ENCODE measurements at regions not wholly inside any gene's neighbourhood (a gene's known extent, or its start where the extent isn't known, plus 50 kb on each side); places are given as distances from the start of the nearest gene placed in this dataset.

DNA sequence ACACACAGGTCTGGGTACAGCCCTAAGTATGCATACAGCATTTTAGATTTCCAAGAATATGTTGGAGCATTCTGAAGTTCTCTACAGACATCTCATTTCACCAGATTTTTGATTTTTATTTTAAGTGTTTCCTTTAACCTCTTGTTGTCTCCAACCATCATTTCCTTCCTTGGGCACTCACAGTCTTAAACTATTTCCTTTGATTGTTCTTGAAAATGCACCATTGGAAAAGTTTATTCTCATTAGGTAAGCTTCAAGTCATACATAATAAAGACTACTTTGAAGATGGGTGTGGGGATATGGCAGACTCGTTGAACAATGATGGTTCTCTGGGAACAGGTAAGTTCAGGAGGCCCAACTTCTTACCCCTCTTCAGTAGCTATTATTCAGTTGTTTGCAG is 1174.6 kb downstream of the CDH12 start:
- TF ChIP-seq EZH2phosphoT487 (IDR thresholded peaks at IDR 0.05; ENCODE audit: low read depth) = no peak
- TF ChIP-seq, protein P1, sequence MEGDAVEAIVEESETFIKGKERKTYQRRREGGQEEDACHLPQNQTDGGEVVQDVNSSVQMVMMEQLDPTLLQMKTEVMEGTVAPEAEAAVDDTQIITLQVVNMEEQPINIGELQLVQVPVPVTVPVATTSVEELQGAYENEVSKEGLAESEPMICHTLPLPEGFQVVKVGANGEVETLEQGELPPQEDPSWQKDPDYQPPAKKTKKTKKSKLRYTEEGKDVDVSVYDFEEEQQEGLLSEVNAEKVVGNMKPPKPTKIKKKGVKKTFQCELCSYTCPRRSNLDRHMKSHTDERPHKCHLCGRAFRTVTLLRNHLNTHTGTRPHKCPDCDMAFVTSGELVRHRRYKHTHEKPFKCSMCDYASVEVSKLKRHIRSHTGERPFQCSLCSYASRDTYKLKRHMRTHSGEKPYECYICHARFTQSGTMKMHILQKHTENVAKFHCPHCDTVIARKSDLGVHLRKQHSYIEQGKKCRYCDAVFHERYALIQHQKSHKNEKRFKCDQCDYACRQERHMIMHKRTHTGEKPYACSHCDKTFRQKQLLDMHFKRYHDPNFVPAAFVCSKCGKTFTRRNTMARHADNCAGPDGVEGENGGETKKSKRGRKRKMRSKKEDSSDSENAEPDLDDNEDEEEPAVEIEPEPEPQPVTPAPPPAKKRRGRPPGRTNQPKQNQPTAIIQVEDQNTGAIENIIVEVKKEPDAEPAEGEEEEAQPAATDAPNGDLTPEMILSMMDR (IDR thresholded peaks at IDR 0.05; ENCODE audit: low read depth, low read length) = no peak
